ENCODE measurements at regions not wholly inside any gene's neighbourhood (a gene's known extent, or its start where the extent isn't known, plus 50 kb on each side); places are given as distances from the start of the nearest gene placed in this dataset.

- TF ChIP-seq CTCF (IDR thresholded peaks at IDR 0.05) (no peak), POLR2A (IDR thresholded peaks at IDR 0.05) (no peak)
Observed at GRCh38 chr5:164921722-164922121, 1416.3 kb downstream of the MAT2B start.

Measured in thyroid gland (tissue), 4 donors.